GM12878 (cell line): ENCODE measurements at regions not wholly inside any gene's neighbourhood (a gene's known extent, or its start where the extent isn't known, plus 50 kb on each side); places are given as distances from the start of the nearest gene placed in this dataset.

ENCODE experiments used
- ATAC-seq: fragments of 200-7000 bp; cut with Tn5 transposase; 3 replicates; pipeline ENCODE4 v1.9.1; 2020; ENCODE audit warnings: mild to moderate bottlenecking, moderate library complexity
- BruUV-seq: library from RNA; stranded (reverse); fragments of 400-500 nt; replicated peaks from 2 replicates; lab custom pipeline; 2021; lab: Mats Ljungman, UMichigan
- CTCF ChIA-PET: fragments of 300-600 bp; sonication (Branson Sonifier 250); formaldehyde crosslinking; extraction: SDS; loops from one replicate; lab custom pipeline; 2021; ENCODE audit warnings: inconsistent platforms; lab: Yijun Ruan, JAX
- POLR2A ChIA-PET: fragments of 350-600 bp; formaldehyde crosslinking; extraction: SDS; loops from one replicate; lab custom pipeline; 2021; ENCODE audit warnings: inconsistent platforms; lab: Charles Lee
- RAD21 ChIA-PET: fragments of 300-600 bp; sonication (Branson Sonifier 250); formaldehyde crosslinking; loops from one replicate; lab custom pipeline; 2023; ENCODE audit warnings: antibody characterized with exemption; ENCODE audit not compliant: unreplicated experiment; lab: Charles Lee
- SMC1A ChIA-PET: fragments of 300-600 bp; sonication (Branson Sonifier 250); formaldehyde crosslinking; loops from one replicate; lab custom pipeline; 2023; ENCODE audit not compliant: unreplicated experiment, uncharacterized antibody; lab: Charles Lee
- DNase-seq: peaks from one replicate; pipeline ENCODE4 v3.0.0-alpha.2; 2011; ENCODE audit warnings: low read depth, low spot score
- FAIRE-seq: peaks from 3 replicates; lab custom pipeline; 2011; peaks lifted over from hg19 to GRCh38; lab: Jason Lieb, UNC
- H2AFZ ChIP-seq: 2 replicates; pipeline ENCODE4 v1.6.0; 2011; ENCODE audit warnings: low read depth, low read length, control low read depth; ENCODE audit not compliant: control insufficient read depth
- H3K27ac ChIP-seq: 2 replicates; pipeline ENCODE4 v1.5.1; 2011; ENCODE audit warnings: control low read depth; ENCODE audit not compliant: control insufficient read depth, insufficient read depth
- H3K27me3 ChIP-seq, 2 experiments: replicated peaks in 1 of 2; 2 replicates each; pipeline versions ENCODE4 v1.6.0 to v1.6.1; 2011; ENCODE audit warnings: low read length in 1 of 2; ENCODE audit not compliant: control insufficient read depth in 2 of 2, insufficient read depth in 2 of 2
- H3K36me3 ChIP-seq, 2 experiments: 2 replicates each; pipeline ENCODE4 v1.5.1; 2011; ENCODE audit warnings: low read length in 1 of 2; ENCODE audit not compliant: control insufficient read depth in 2 of 2, insufficient read depth in 2 of 2
- H3K4me1 ChIP-seq: 2 replicates; pipeline ENCODE4 v1.6.1; 2011; ENCODE audit warnings: mild to moderate bottlenecking, low read length, moderate library complexity, mixed read lengths; ENCODE audit not compliant: control insufficient read depth, insufficient read depth
- H3K4me2 ChIP-seq: 2 replicates; pipeline ENCODE4 v1.6.0; 2011; ENCODE audit warnings: control low read depth; ENCODE audit not compliant: control insufficient read depth, insufficient read depth
- H3K4me3 ChIP-seq: fragments of 200-600 bp; sonication (generic); 2 replicates; pipeline ENCODE4 v1.5.1; 2016
- H3K79me2 ChIP-seq: 2 replicates; pipeline ENCODE4 v1.6.0; 2011; ENCODE audit warnings: low read length; ENCODE audit not compliant: control insufficient read depth, insufficient read depth
- H3K9ac ChIP-seq: 2 replicates; pipeline ENCODE4 v1.8.0; 2011; ENCODE audit warnings: low read length, control low read depth, mixed read lengths; ENCODE audit not compliant: control insufficient read depth, insufficient read depth
- H3K9me3 ChIP-seq: replicated peaks from 3 replicates; pipeline ENCODE4 v1.5.1; 2011; ENCODE audit warnings: mild to moderate bottlenecking, low read length; ENCODE audit not compliant: control insufficient read depth, insufficient read depth
- H4K20me1 ChIP-seq: 2 replicates; pipeline ENCODE4 v1.6.0; 2011; ENCODE audit not compliant: control insufficient read depth, insufficient read depth
- ETV6 ChIP-seq, 2 experiments: fragments of 450-650 bp in 1 of 2; IDR thresholded peaks in 1 of 2; conservative IDR thresholded peaks in 1 of 2; 2 replicates each; pipeline ENCODE4 v1.6.1; 2014; ENCODE audit warnings: antibody characterized with exemption in 1 of 2, borderline replicate concordance in 1 of 2, low read depth in 1 of 2, mild to moderate bottlenecking in 1 of 2, moderate library complexity in 1 of 2
- MTA3 ChIP-seq: IDR thresholded peaks from 2 replicates; pipeline ENCODE4 v1.6.1; 2012; ENCODE audit warnings: low read length, inconsistent platforms, borderline replicate concordance
- RAD51 ChIP-seq: fragments of 450-650 bp; IDR thresholded peaks from 2 replicates; pipeline ENCODE4 v1.6.1; 2016; ENCODE audit warnings: moderate library complexity, mild to moderate bottlenecking, inconsistent platforms
- WGBS: methylation state at CpG from one replicate; pipeline ENCODE4 v1.1.6; 2016; ENCODE audit warnings: low lambda C conversion rate; ENCODE audit not compliant: insufficient replicate concordance, insufficient coverage; ENCODE audit errors: missing lambda C conversion rate; 5-methylcytosine and 5-hydroxymethylcytosine counted together
- in situ Hi-C: fragments of 300-500 bp; cut with MboI; formaldehyde crosslinking; loops from 9 replicates; pipeline ENCODE4 v1.14.3; 2018; ENCODE audit warnings: mixed read lengths
- intact Hi-C: fragments of 100-400 bp; cut with micrococcal nuclease; formaldehyde crosslinking; loops from one replicate; pipeline ENCODE4 v1.14.2; 2022; ENCODE audit not compliant: unreplicated experiment
- TF ChIP-seq, protein P1 (sequence below): IDR thresholded peaks from 2 replicates; pipeline ENCODE4 v1.6.1; 2012; ENCODE audit warnings: low read depth, low read length, improper control_type of control experiment
- TF ChIP-seq, protein P2 (sequence below): fragments of 450-650 bp; formaldehyde crosslinking; IDR thresholded peaks from 2 replicates; pipeline ENCODE4 v1.5.0; 2022; ENCODE audit warnings: mild to moderate bottlenecking, missing genetic modification characterization

DNA sequence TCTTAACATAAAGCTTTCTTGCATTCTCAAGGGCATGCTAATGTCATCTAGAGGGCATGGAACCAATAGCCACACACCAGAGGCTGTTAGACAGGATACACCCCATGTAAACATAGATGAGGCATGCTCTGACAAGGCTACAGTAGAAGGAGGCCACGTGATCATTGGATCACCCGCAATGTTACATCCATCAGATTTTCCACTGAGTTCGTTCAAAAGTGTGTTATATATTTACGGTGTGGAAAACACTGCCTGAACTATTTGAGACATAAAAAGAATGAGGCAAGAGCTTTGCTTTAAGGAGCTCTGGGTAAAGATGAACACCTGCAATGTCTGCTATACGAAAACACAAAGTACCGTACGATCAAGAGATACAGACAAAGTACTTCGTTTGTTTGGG is 817.5 kb upstream of the SLC10A2 start:
- H3K4me2 ChIP-seq, result no peak overlapping the region
- no peak overlapping the region for H3K4me3 ChIP-seq
- in situ Hi-C loops, result no loop called here
- 49% methylated on average over 8 of the region's 8 CpGs for WGBS
- no peaks in the 10 kb centered on the region for H3K9me3 ChIP-seq
- intact Hi-C loops, result no loop called here
- no peak overlapping the region for H2AFZ ChIP-seq
- POLR2A ChIA-PET, result no interaction called here
- ATAC-seq (peak; percentile 44), FAIRE-seq (no peak), DNase-seq (no peak)
- TF ChIP-seq, protein P1, sequence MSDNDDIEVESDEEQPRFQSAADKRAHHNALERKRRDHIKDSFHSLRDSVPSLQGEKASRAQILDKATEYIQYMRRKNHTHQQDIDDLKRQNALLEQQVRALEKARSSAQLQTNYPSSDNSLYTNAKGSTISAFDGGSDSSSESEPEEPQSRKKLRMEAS, result no peak
- TF ChIP-seq ETV6 (conservative IDR thresholded peaks at IDR 0.05 in 1 of 2, IDR thresholded peaks at IDR 0.05 in 1 of 2; ENCODE audit: borderline replicate concordance in 1 of 2, low read depth in 1 of 2) (no peak), RAD51 (peak; percentile 47; the same call in 1 of the 2 replicates), MTA3 (no peak)
- TF ChIP-seq, protein P2, sequence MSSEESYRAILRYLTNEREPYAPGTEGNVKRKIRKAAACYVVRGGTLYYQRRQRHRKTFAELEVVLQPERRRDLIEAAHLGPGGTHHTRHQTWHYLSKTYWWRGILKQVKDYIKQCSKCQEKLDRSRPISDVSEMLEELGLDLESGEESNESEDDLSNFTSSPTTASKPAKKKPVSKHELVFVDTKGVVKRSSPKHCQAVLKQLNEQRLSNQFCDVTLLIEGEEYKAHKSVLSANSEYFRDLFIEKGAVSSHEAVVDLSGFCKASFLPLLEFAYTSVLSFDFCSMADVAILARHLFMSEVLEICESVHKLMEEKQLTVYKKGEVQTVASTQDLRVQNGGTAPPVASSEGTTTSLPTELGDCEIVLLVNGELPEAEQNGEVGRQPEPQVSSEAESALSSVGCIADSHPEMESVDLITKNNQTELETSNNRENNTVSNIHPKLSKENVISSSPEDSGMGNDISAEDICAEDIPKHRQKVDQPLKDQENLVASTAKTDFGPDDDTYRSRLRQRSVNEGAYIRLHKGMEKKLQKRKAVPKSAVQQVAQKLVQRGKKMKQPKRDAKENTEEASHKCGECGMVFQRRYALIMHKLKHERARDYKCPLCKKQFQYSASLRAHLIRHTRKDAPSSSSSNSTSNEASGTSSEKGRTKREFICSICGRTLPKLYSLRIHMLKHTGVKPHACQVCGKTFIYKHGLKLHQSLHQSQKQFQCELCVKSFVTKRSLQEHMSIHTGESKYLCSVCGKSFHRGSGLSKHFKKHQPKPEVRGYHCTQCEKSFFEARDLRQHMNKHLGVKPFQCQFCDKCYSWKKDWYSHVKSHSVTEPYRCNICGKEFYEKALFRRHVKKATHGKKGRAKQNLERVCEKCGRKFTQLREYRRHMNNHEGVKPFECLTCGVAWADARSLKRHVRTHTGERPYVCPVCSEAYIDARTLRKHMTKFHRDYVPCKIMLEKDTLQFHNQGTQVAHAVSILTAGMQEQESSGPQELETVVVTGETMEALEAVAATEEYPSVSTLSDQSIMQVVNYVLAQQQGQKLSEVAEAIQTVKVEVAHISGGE (CRISPR knock-in tag), result no peak
- H3K27ac ChIP-seq, result no peak overlapping the region
- H3K4me1 ChIP-seq, result no peaks in the 10 kb centered on the region
- no peaks in the 10 kb centered on the region for H4K20me1 ChIP-seq
- no peaks in the 10 kb centered on the region for H3K36me3 ChIP-seq
- no peaks in the 10 kb centered on the region for H3K27me3 ChIP-seq
- SMC1A ChIA-PET, result interaction anchor here (0.6 to 2.1 kb wide), 4 partner anchors 9 to 100 kb away, joined by 3 to 8 read pairs (median 4); no protein-coding TSS in a partner anchor
- CTCF ChIA-PET, result interaction anchor here (1.1 kb wide), 1 partner anchor 29 kb away, joined by 4 read pairs; no protein-coding TSS in a partner anchor
- no TSS peak for BruUV-seq
- H3K79me2 ChIP-seq, result no peaks in the 10 kb centered on the region
- H3K9ac ChIP-seq, result no peak overlapping the region
- RAD21 ChIA-PET, result interaction anchor here (1.0 kb wide), 1 partner anchor 23 kb away, joined by 4 read pairs; no protein-coding TSS in a partner anchor
